Left lobe of liver (tissue), 2 donors: ENCODE measurements at regions not wholly inside any gene's neighbourhood (a gene's known extent, or its start where the extent isn't known, plus 50 kb on each side); places are given as distances from the start of the nearest gene placed in this dataset.

Experiments used
- ATAC-seq: fragments of 200-7000 bp; cut with Tn5 transposase; one replicate; pipeline ENCODE4 v1.9.1; 2020; ENCODE audit warnings: mild to moderate bottlenecking, moderate library complexity
- DNase-seq: peaks from one replicate; pipeline ENCODE4 v3.0.0-alpha.2; 2020; ENCODE audit warnings: low spot score
- donor health status: DM: no; HTN: no; CAD: no; lungs with moderate emphysema.
- donor health status: DM: no; HTN: yes; CAD: no.

GRCh38 chr11:119783466-119784400, 54.7 kb upstream of the NECTIN1 start:
- DNase-seq (no peak), ATAC-seq (no peak)

- no peak for ATAC-seq
- DNase-seq: no peak
Observed at GRCh38 chr11:119782739-119783072, 53.7 kb upstream of the NECTIN1 start.

- DNase-seq: no peak
Observed at GRCh38 chr11:119782006-119782738, 53.2 kb upstream of the NECTIN1 start.

GRCh38 chr11:119780222-119780953, 51.4 kb upstream of the NECTIN1 start:
- no peak for ATAC-seq
- no peak for DNase-seq

More at GRCh38 chr11:119782006-119782738, 53.2 kb upstream of the NECTIN1 start:
- no peak for ATAC-seq

GRCh38 chr11:119779195-119780071, 50.4 kb upstream of the NECTIN1 start:
- no peak for ATAC-seq
- no peak for DNase-seq
